ENCODE measurements at regions not wholly inside any gene's neighbourhood (a gene's known extent, or its start where the extent isn't known, plus 50 kb on each side); places are given as distances from the start of the nearest gene placed in this dataset.
"Not testable (repeated sequence)": the region's sequence is repeated elsewhere in the genome, so short reads cannot be mapped to it uniquely, and the experiment has no call there.

DNA sequence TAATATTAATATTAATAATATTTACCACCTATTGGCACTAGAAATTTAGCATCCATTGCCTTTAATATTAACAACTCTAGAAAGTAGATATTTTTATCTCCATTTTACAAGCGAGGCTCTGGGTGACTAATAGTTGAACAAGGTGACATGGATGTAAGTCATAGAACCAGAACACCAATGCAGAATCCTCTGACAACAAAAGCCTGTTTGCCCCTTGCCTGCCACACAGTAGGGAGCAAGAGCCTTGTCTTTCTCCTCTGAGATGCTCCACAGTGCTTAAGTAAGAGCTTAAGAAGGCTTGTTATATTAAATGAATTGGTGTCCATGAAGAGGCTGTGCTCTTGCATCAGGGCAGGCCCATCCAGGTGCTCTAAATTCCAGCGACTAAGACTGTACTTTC is 51.2 kb upstream of the LBX1 start:
- peak; percentile 29 for DNase-seq (ENCODE audit: low read depth)

DNA sequence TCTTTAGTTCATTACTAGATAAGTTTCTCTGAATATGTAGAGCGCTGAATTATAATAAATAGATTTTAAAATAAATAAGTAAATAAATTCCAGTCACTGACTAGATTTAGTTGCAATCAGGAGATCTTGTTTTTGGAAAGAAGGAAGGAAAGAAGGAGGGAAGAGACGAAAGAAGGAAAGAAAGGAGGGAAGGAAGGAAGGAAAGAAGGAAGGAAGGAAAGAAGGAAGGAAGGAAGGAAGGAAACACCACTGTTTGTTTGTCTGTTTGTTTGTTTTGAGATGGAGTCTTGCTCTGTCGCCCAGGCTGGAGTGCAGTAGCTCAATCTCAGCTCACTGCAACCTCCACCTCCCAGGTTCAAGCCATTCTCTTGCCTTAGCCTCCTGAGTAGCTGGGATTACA is 51.7 kb upstream of the LBX1 start:
- DNase-seq (ENCODE audit: low read depth): not testable (repeated sequence)

- DNase-seq (ENCODE audit: low read depth): no peak
These were observed 53.7 kb upstream of the LBX1 start for GRCh38 chr10:101282947-101283346.

DNA sequence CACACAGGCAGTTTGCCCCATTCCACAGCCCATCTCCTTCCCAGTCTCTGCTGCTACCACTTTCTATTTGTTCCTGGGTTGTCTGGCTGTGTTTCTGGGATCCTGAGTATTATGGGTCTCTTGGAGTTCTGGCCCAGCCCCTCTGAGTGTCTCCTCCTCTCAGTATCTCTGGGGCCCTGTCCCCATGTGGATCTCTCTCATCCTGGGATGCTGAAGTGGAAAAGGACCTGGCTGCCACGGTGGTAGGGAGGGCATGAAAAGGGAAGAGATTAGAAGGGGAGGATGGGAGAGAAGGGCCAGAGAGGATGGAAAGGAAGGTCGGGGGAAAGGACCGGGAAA is 54.5 kb upstream of the LBX1 start:
- no peak for DNase-seq (ENCODE audit: low read depth)

DNA sequence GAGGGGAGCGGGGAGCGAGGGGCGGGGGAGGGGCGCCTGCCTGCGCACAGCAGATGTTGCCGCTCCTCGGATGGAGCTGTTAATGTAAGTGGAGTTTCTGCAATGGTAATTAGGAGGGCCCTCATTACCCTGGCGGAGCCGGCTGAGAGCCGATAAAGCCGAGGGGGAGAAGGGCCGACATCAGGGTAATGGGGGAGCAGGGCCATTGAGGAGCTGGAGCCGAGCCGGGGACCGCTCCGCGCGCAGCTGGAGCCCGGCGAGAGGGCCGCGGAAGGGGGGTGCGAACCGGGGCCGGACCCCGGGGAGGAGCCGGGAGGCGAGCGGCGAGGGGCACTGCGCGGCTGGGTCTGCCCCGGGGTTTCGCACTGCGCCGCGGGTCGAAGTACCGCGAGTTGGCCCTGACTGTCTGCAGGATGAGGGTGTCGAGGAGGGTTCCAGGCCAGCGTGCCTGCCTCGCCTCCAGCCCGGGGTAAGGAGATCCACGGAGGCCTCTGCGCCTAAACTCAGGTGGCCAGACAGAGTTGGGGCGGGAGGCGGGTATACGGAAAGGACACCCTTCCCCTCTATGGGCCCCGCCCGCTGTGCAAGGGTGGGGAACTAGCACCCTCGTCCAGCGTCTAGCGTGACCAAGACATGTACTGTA is 55.0 kb upstream of the LBX1 start:
- DNase-seq (ENCODE audit: low read depth): no peak

GRCh38 chr10:101284744-101285463 is 55.6 kb upstream of the LBX1 start:
- no peak for DNase-seq (ENCODE audit: low read depth)

DNA sequence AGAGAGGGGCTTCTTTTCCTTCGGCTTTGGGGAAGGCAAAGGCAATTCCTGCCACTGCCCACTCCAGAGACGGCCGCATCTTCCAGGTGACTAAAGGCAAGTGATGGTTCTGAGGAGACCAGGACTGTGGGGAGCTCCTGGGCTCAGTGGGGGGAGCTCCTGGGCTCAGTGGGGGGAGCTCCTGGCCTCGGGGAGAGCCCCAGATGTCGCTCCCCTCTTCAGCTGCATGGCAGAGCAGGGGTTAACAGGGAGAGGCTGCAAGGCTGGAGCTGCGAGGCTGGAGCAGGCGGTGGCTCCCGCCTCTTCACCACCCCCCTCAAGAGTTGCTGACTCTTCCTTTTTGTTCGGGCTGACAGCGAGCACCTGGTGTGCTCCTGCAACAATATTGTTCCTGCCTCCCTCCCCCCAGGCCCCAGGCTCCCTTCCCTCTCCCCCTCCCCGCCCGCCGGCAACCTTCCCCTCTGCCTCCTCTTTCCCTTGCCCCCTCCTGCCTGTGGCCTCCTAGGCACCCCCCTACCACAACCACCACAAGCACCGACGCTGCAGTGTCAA is 56.3 kb upstream of the LBX1 start:
- DNase-seq (ENCODE audit: low read depth): no peak

DNA sequence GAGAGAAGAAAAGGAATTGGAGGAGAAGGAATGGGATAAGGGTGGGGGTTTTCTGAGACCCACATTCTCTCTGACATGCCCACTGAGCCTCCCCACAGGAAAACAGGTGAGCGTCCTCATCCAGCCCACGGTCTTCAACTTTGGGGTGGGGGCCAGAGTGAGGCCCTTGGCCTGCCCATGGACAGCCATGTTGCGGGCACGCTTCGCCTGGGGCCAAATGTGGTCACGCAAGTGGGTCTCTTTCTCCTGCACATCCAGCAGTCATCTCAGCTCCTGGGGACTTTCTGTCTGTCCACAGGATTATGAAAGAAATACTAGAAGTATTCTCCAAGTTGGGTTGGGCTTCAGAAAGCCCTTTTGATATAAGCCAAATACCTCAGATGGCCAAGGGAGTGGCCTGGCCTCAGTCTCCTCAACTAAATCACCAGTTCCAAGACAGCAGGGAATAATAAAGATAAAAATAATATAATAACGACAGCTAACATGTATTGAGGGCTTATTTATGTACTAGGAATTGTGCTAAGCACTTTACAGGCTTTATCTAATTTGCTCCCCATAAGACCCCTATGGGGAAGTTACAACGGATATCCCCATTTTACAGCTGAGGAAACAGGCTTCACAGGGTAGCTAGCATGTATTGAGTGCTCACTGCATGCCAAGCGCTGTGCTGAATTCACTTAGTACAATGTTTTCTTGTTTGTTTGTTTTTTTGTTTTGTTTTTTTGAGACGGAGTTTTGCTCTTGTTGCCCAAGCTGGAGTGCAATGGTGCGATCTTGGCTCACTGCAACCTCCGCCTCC is 57.2 kb upstream of the LBX1 start:
- DNase-seq (ENCODE audit: low read depth): no peak

- no peak for DNase-seq (ENCODE audit: low read depth)
These were observed 58.1 kb upstream of the LBX1 start for GRCh38 chr10:101287183-101287996.

DNA sequence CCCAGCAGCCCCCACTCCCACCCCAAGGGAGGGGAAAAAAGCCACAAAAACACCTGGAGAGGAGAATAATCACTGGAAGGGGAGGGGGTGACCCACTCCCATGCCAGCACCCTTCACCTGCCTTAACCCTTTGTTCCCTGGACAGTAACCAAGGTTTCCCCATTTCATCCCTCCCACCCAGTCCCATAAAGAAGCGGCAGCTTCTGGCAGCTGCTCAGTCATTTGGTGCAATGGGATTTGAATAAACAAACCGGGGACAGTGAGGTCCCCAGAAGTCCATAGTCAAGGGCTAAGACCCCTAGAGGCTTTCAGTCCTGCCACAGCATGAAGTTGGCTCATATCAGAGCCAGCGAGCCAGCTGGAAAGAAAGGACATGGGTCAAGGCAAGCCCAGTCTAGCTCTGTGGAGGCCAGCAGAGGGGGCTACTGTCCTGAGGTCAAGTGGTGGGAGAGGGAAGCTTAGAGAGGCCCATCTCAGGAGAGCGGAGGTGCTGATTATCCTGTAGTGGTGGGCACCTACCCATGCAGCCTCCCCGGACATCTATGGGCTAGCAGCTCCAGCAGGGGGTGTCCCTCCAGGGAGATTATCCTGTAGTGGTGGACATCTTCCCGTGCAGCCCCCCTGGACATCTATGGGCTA is 58.9 kb upstream of the LBX1 start:
- DNase-seq (ENCODE audit: low read depth): peak; percentile 55

GRCh38 chr10:101289541-101289940 is 60.3 kb upstream of the LBX1 start:
- no peak for DNase-seq (ENCODE audit: low read depth)

GRCh38 chr10:101290431-101290830 is 61.2 kb upstream of the LBX1 start:
- DNase-seq (ENCODE audit: low read depth): no peak

- no peak for DNase-seq (ENCODE audit: low read depth)
These were observed 61.6 kb upstream of the LBX1 start for GRCh38 chr10:101290881-101291280.

DNA sequence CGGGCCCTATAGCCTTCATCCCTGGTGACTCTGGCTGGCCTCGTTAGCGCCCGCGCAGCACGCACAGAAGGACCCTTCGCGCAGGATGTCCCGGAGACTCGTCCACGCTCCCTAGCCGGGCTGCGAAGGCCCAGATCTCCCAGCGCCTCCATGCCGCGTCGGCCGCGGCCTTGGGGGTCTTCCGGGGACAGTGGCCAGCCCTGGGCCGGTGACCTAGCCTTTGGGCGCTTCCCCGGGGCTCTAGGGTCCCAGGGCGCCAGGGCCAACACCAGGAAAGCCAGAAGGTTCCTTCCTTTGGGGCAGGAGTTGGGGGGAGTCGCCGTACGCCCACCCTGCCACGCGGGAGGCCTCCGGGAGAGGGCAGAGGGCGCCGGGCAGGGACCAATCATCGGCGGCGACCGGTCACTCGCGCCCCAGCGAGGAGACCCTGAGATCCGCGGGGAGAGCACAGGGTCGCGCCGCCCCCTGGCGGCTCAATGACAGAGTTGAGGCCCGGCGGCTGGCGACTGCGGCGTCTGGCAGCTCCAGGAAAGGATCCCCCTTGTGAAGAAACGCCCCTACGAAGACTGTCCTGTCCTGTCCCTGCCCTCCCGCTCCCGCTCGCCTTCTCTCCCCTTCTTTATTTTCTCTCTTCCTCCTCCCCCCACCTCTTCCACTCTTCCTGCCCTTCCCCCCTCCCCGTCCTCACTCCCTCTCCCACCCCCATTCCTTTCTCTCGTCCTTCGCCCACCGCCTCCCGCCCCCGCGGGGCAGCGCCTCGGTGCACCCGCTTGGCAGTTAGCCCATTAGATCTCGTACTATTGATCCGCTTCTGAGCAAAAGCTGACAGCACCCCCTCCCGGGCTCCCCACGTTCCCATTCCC is 62.3 kb upstream of the LBX1 start:
- DNase-seq (ENCODE audit: low read depth): peak; percentile 59

- DNase-seq (ENCODE audit: low read depth): peak; percentile 17
These were observed 61.6 kb upstream of the BTRC start for GRCh38 chr10:101292194-101293006.

DNA sequence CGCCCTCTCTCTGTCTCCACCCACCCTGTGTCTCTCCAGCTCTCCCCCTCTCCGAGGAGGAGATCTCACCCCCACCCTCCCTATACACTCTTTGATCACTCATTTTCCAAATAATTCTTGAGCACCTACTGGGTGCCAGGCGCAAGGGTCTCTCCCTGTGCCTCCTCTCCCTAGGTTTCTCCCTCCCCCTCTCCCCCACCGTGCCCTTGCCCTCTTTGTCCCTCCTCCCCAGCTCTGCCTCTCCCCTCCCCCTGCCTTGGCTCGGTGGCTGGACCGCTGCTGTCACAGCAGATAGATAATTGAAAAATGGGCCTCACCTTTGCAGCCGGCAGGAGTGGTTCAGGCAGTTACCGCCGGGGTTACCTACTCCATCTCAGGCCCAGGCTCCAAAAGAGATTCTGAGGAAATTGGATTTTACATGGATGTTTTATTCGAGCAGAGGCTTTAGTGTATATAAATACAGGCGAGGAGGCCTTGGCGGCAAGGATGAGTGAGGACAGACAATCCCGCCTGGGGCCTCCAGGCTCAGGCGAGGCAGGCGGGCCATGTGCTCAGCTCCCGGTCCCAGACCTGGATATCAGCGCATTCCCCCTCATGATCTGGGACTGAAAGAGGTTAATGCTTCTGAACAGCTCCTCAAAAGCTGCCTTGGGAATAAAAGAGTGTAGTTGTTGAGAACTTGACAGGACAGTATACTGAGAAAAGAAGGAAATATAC is 60.8 kb upstream of the BTRC start:
- DNase-seq (ENCODE audit: low read depth): no peak

- no peak for DNase-seq (ENCODE audit: low read depth)
These were observed 59.9 kb upstream of the BTRC start for GRCh38 chr10:101294109-101294508.

DNA sequence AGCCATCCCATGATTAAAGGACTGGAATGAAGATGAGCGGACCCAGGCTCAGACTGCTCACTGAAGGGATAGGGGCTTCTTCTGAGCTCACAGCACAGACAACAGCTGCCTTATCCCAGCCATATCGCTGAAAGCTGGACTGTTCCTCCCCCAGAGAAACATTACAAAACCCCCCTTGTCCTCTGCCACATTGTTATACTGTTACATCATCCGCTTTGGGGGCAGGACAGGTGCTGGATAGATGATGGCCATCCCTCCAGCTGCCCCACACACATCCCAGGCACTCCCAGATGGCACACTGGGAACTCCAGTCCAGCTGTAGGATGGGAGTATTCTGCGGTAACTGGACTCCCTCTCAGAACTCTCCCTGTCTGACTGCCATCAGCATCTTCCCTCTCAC is 58.7 kb upstream of the BTRC start:
- DNase-seq (ENCODE audit: low read depth): no peak

GRCh38 chr10:101297901-101298486 is 56.0 kb upstream of the BTRC start:
- DNase-seq (ENCODE audit: low read depth): peak; percentile 62

All from ELR (cell line).